HG03103 (cell line): ENCODE measurements at regions not wholly inside any gene's neighbourhood (a gene's known extent, or its start where the extent isn't known, plus 50 kb on each side); places are given as distances from the start of the nearest gene placed in this dataset.
"Not testable (repeated sequence)": the region's sequence is repeated elsewhere in the genome, so short reads cannot be mapped to it uniquely, and the experiment has no call there.

Experiments
- ATAC-seq: cut with Tn5 transposase; IDR thresholded peaks from one replicate; pipeline ENCODE4 v1.9.1; 2021; ENCODE audit warnings: low read depth; ENCODE audit not compliant: unreplicated experiment

DNA sequence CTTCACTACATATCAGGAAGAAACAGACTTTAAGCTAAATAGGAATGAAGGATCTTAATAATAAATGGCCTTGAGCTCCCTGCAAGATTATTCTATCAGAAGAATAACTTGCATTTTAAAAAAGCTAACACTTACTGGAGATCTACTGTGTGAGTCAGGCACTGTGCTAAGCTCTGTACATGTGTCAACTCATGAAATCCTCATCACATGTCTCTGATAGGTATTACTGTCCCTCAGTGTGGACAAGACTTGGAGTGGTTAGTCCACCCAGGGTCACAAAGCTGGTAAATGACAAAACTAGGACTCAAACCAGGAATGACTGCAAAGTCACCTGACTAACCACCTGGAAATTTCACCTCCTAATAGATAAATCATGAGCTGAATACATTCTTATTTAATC, 57.1 kb upstream of the KCTD7 start:
- no peak for ATAC-seq

DNA sequence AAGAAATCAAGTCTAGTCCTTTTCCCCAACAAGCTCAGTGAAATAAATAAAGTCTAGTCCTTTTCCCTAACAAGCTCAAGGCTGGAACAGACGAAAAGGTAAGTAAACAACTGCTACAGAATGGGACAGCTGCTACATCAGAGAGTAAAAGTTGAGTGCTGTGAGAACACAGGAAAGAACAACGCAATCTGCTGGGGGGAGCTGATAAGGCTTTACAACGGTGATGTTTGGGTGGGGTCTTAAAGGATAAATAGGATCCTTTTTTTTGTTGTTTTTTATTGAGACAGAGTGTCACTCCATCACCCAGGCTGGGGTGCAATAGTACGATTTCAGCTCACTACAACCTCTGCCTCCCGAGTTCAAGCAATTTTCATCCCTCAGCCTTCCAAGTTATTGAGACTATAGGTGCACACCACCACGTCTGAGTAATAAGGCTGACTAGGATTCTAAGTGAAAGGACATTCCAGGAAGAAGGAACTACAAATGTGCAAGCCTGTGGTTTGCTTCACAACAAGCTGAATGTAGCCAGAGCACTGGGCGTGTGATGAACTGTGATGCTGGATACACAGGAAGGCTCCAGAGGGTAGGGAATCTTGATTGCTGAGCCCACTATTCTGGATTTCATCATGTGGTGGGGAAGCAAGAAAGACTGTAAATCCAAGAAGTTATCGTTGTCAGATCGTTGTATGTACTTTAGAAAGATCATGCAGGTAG, 54.7 kb upstream of the KCTD7 start:
- not testable (repeated sequence) for ATAC-seq

GRCh38 chr7:66574768-66575167, 53.9 kb upstream of the KCTD7 start:
- not testable (repeated sequence) for ATAC-seq

- no peak for ATAC-seq
Observed at GRCh38 chr7:66575398-66575797, 53.3 kb upstream of the KCTD7 start.

- ATAC-seq = no peak
Observed at GRCh38 chr7:66576646-66577045, 52.0 kb upstream of the KCTD7 start.
